HG02678 (cell line): ENCODE measurements at regions not wholly inside any gene's neighbourhood (a gene's known extent, or its start where the extent isn't known, plus 50 kb on each side); places are given as distances from the start of the nearest gene placed in this dataset.

Experiments
- ATAC-seq: cut with Tn5 transposase; IDR thresholded peaks from one replicate; pipeline ENCODE4 v1.9.1; 2021; ENCODE audit warnings: mild to moderate bottlenecking, moderate library complexity; ENCODE audit not compliant: unreplicated experiment

GRCh38 chr13:33766329-33767123 lies 51.4 kb upstream of the RFC3 start:
- ATAC-seq: no peak

- ATAC-seq: no peak
Observed at GRCh38 chr13:33767140-33767539, 50.8 kb upstream of the RFC3 start.
